ENCODE measurements at regions not wholly inside any gene's neighbourhood (a gene's known extent, or its start where the extent isn't known, plus 50 kb on each side); places are given as distances from the start of the nearest gene placed in this dataset.

GRCh38 chr15:57881361-57881760 lies 174.8 kb downstream of the POLR2M start:
- CTCF ChIA-PET, result no interaction called here
- Histone ChIP-seq H3K4me2 (no peak overlapping the region), H3K9me2 (ENCODE audit: insufficient read depth) (no peaks in the 10 kb centered on the region), H3K36me3 (ENCODE audit: low read depth) (no peaks in the 10 kb centered on the region), H3F3A (ENCODE audit: insufficient read depth, low read depth) (no peaks in the 10 kb centered on the region), H3K4me1 (replicated peaks; ENCODE audit: insufficient read depth) (no peaks in the 10 kb centered on the region), H3K27ac (no peak overlapping the region), H3K27me3 (ENCODE audit: insufficient read depth, low read depth) (peaks cover 18% of the 10 kb centered on the region; the same call in 1 of the 2 replicates), H3K79me2 (ENCODE audit: low read depth) (no peaks in the 10 kb centered on the region), H3K9me3 (ENCODE audit: insufficient read depth, low read depth) (no peaks in the 10 kb centered on the region), H2AFZ (no peak overlapping the region), H4K20me1 (ENCODE audit: insufficient read depth) (no peaks in the 10 kb centered on the region), H3K4me3 (no peak overlapping the region)
- TF ChIP-seq, protein P1, sequence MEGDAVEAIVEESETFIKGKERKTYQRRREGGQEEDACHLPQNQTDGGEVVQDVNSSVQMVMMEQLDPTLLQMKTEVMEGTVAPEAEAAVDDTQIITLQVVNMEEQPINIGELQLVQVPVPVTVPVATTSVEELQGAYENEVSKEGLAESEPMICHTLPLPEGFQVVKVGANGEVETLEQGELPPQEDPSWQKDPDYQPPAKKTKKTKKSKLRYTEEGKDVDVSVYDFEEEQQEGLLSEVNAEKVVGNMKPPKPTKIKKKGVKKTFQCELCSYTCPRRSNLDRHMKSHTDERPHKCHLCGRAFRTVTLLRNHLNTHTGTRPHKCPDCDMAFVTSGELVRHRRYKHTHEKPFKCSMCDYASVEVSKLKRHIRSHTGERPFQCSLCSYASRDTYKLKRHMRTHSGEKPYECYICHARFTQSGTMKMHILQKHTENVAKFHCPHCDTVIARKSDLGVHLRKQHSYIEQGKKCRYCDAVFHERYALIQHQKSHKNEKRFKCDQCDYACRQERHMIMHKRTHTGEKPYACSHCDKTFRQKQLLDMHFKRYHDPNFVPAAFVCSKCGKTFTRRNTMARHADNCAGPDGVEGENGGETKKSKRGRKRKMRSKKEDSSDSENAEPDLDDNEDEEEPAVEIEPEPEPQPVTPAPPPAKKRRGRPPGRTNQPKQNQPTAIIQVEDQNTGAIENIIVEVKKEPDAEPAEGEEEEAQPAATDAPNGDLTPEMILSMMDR (conservative IDR thresholded peaks at IDR 0.05), result no peak
- no peak for TF ChIP-seq EZH2 (IDR thresholded peaks at IDR 0.05; ENCODE audit: low read depth)
- POLR2A ChIA-PET (ENCODE audit: unreplicated experiment), result no interaction called here
- intact Hi-C loops (cut with micrococcal nuclease; ENCODE audit: unreplicated experiment), result no loop called here
- BruUV-seq (replicated peaks), result no TSS peak
- no peak for DNase-seq

- Histone ChIP-seq H4K20me1 (ENCODE audit: insufficient read depth) (no peaks in the 10 kb centered on the region), H3K36me3 (ENCODE audit: low read depth) (no peaks in the 10 kb centered on the region), H3K4me3 (no peak overlapping the region), H3K27me3 (ENCODE audit: insufficient read depth, low read depth) (peaks cover 18% of the 10 kb centered on the region; the same call in 1 of the 2 replicates), H3K27ac (no peak overlapping the region), H3K79me2 (ENCODE audit: low read depth) (no peaks in the 10 kb centered on the region), H3K4me2 (no peak overlapping the region), H3K9me3 (ENCODE audit: insufficient read depth, low read depth) (no peaks in the 10 kb centered on the region), H2AFZ (no peak overlapping the region), H3K9me2 (ENCODE audit: insufficient read depth) (no peaks in the 10 kb centered on the region), H3F3A (ENCODE audit: insufficient read depth, low read depth) (no peaks in the 10 kb centered on the region), H3K4me1 (replicated peaks; ENCODE audit: insufficient read depth) (no peaks in the 10 kb centered on the region)
- BruUV-seq (replicated peaks), result no TSS peak
- TF ChIP-seq EZH2 (IDR thresholded peaks at IDR 0.05; ENCODE audit: low read depth), result no peak
- TF ChIP-seq, protein P1 (conservative IDR thresholded peaks at IDR 0.05), result no peak
- CTCF ChIA-PET, result no interaction called here
- POLR2A ChIA-PET (ENCODE audit: unreplicated experiment), result no interaction called here
- intact Hi-C loops (cut with micrococcal nuclease; ENCODE audit: unreplicated experiment), result no loop called here
- no peak for DNase-seq
Observed at GRCh38 chr15:57881972-57882371, 175.5 kb downstream of the POLR2M start.

- Histone ChIP-seq H3K4me2 (no peak overlapping the region), H2AFZ (no peak overlapping the region), H4K20me1 (ENCODE audit: insufficient read depth) (no peaks in the 10 kb centered on the region), H3K4me1 (replicated peaks; ENCODE audit: insufficient read depth) (no peaks in the 10 kb centered on the region), H3K9me3 (ENCODE audit: insufficient read depth, low read depth) (no peaks in the 10 kb centered on the region), H3K27me3 (ENCODE audit: insufficient read depth, low read depth) (peaks cover 21% of the 10 kb centered on the region; the same call in 1 of the 2 replicates), H3K79me2 (ENCODE audit: low read depth) (no peaks in the 10 kb centered on the region), H3K4me3 (no peak overlapping the region), H3K27ac (no peak overlapping the region), H3K36me3 (ENCODE audit: low read depth) (no peaks in the 10 kb centered on the region), H3F3A (ENCODE audit: insufficient read depth, low read depth) (no peaks in the 10 kb centered on the region), H3K9me2 (ENCODE audit: insufficient read depth) (no peaks in the 10 kb centered on the region)
- intact Hi-C loops (cut with micrococcal nuclease; ENCODE audit: unreplicated experiment), result no loop called here
- TF ChIP-seq EZH2 (IDR thresholded peaks at IDR 0.05; ENCODE audit: low read depth), result no peak
- TF ChIP-seq, protein P1 (conservative IDR thresholded peaks at IDR 0.05), result no peak
- POLR2A ChIA-PET (ENCODE audit: unreplicated experiment), result no interaction called here
- BruUV-seq (replicated peaks), result no TSS peak
- DNase-seq, result no peak
- CTCF ChIA-PET, result interaction anchor here (0.6 kb wide), 1 partner anchor 133 kb away, joined by 3 read pairs; no protein-coding TSS in a partner anchor
Observed at GRCh38 chr15:57883701-57884100, 177.2 kb downstream of the POLR2M start.

Measured in PC-9 (cell line).